Mesodermal cell (in vitro differentiated cells): ENCODE measurements at regions not wholly inside any gene's neighbourhood (a gene's known extent, or its start where the extent isn't known, plus 50 kb on each side); places are given as distances from the start of the nearest gene placed in this dataset.
A peak's percentile ranks its signal among the peaks of the same experiment; 100 is the strongest.

Source experiments
- H3K27ac ChIP-seq: 2 replicates; pipeline ENCODE4 v1.7.0; 2013; ENCODE audit warnings: mild to moderate bottlenecking, low read depth, low read length, moderate library complexity; ENCODE audit not compliant: severe bottlenecking
- H3K36me3 ChIP-seq: 2 replicates; pipeline ENCODE4 v1.7.1; 2013; ENCODE audit warnings: mild to moderate bottlenecking, low read length, moderate library complexity; ENCODE audit not compliant: control insufficient read depth, insufficient read depth
- H3K4me1 ChIP-seq: one replicate; pipeline ENCODE4 v1.7.1; 2013; ENCODE audit warnings: mild to moderate bottlenecking, low read length; ENCODE audit not compliant: insufficient read depth, control insufficient read depth, poor library complexity, severe bottlenecking
- H3K4me3 ChIP-seq: 2 replicates; pipeline ENCODE4 v1.7.0; 2013; ENCODE audit warnings: low read length, control low read depth, mild to moderate bottlenecking; ENCODE audit not compliant: insufficient read depth, poor library complexity, severe bottlenecking; ENCODE audit errors: extremely low read depth
- H3K9me3 ChIP-seq: 2 replicates; pipeline ENCODE4 v1.7.1; 2013; ENCODE audit warnings: mild to moderate bottlenecking, low read length, moderate library complexity; ENCODE audit not compliant: control insufficient read depth
- WGBS, 2 experiments: methylation state at CpG; one replicate each; pipeline ENCODE4 v1.1.5; 2013; ENCODE audit warnings: missing lambda C conversion rate in 2 of 2; ENCODE audit not compliant: insufficient coverage in 2 of 2; 5-methylcytosine and 5-hydroxymethylcytosine counted together

- Histone ChIP-seq H3K36me3 (no peaks in the 10 kb centered on the region), H3K27ac (no peak overlapping the region), H3K4me1 (peaks cover 17% of the 10 kb centered on the region), H3K4me3 (no peak overlapping the region), H3K9me3 (peaks cover 8% of the 10 kb centered on the region)
- WGBS, 2 experiments, result no CpG with 5 or more reads among the region's 1 CpG
These were observed 789.1 kb downstream of the PCDH18 start for GRCh38 chr4:136743238-136743637.

GRCh38 chr4:136742333-136742732, 790.0 kb downstream of the PCDH18 start:
- 69 to 78% methylated on average over 1 to 2 of the region's 3 CpGs for WGBS, 2 experiments
- Histone ChIP-seq H3K9me3 (peaks cover 8% of the 10 kb centered on the region), H3K4me3 (no peak overlapping the region), H3K36me3 (no peaks in the 10 kb centered on the region), H3K4me1 (peaks cover 17% of the 10 kb centered on the region), H3K27ac (peak overlapping the region; percentile 62)

- no peak overlapping the region for H3K4me3 ChIP-seq
- peak overlapping the region; percentile 62 for H3K27ac ChIP-seq
- H3K36me3 ChIP-seq, result no peaks in the 10 kb centered on the region
- H3K9me3 ChIP-seq, result peaks cover 8% of the 10 kb centered on the region
- H3K4me1 ChIP-seq, result peaks cover 17% of the 10 kb centered on the region
- WGBS, 2 experiments, result no CpG with 5 or more reads among the region's 2 CpGs
These were observed 790.8 kb downstream of the PCDH18 start for GRCh38 chr4:136741468-136741867.

GRCh38 chr4:136740326-136740725, 792.0 kb downstream of the PCDH18 start:
- Histone ChIP-seq H3K9me3 (peaks cover 8% of the 10 kb centered on the region), H3K4me1 (peaks cover 20% of the 10 kb centered on the region)
- 80% methylated on average over 1 of the region's 4 CpGs; no CpG with 5 or more reads in 1 of the 2 experiments for WGBS, 2 experiments

GRCh38 chr4:136737066-136737465, 795.2 kb downstream of the PCDH18 start:
- peaks cover 19% of the 10 kb centered on the region for H3K4me1 ChIP-seq
- no peaks in the 10 kb centered on the region for H3K9me3 ChIP-seq
- no peak overlapping the region for H3K4me3 ChIP-seq

More at GRCh38 chr4:136740326-136740725, 792.0 kb downstream of the PCDH18 start:
- Histone ChIP-seq H3K36me3 (no peaks in the 10 kb centered on the region), H3K27ac (no peak overlapping the region), H3K4me3 (no peak overlapping the region)

GRCh38 chr4:136731025-136731424, 801.3 kb downstream of the PCDH18 start:
- no peaks in the 10 kb centered on the region for H3K9me3 ChIP-seq
- H3K36me3 ChIP-seq, result no peaks in the 10 kb centered on the region

More at GRCh38 chr4:136737066-136737465, 795.2 kb downstream of the PCDH18 start:
- no peak overlapping the region for H3K27ac ChIP-seq
- H3K36me3 ChIP-seq, result no peaks in the 10 kb centered on the region

GRCh38 chr4:136725286-136726081, 806.8 kb downstream of the PCDH18 start:
- 71% methylated on average over 1 of the region's 4 CpGs; no CpG with 5 or more reads in 1 of the 2 experiments for WGBS, 2 experiments
- Histone ChIP-seq H3K9me3 (no peaks in the 10 kb centered on the region), H3K36me3 (no peaks in the 10 kb centered on the region), H3K4me1 (no peaks in the 10 kb centered on the region), H3K4me3 (no peak overlapping the region), H3K27ac (no peak overlapping the region)

More at GRCh38 chr4:136731025-136731424, 801.3 kb downstream of the PCDH18 start:
- Histone ChIP-seq H3K4me3 (no peak overlapping the region), H3K27ac (no peak overlapping the region), H3K4me1 (peaks cover 3% of the 10 kb centered on the region)

- no CpG with 5 or more reads among the region's 1 CpG for WGBS, 2 experiments
- Histone ChIP-seq H3K36me3 (no peaks in the 10 kb centered on the region), H3K4me3 (no peak overlapping the region)
These were observed 819.2 kb downstream of the PCDH18 start for GRCh38 chr4:136713140-136713539.

GRCh38 chr4:136709897-136710296, 822.4 kb downstream of the PCDH18 start:
- WGBS, 2 experiments, result 86% methylated on average over 1 of the region's 1 CpG; no CpG with 5 or more reads in 1 of the 2 experiments
- Histone ChIP-seq H3K9me3 (no peaks in the 10 kb centered on the region), H3K36me3 (no peaks in the 10 kb centered on the region), H3K27ac (no peak overlapping the region), H3K4me1 (peaks cover 4% of the 10 kb centered on the region), H3K4me3 (no peak overlapping the region)

More at GRCh38 chr4:136713140-136713539, 819.2 kb downstream of the PCDH18 start:
- peaks cover 4% of the 10 kb centered on the region for H3K4me1 ChIP-seq
- no peak overlapping the region for H3K27ac ChIP-seq
- H3K9me3 ChIP-seq, result no peaks in the 10 kb centered on the region

- H3K4me1 ChIP-seq, result no peaks in the 10 kb centered on the region
- no peaks in the 10 kb centered on the region for H3K36me3 ChIP-seq
- 100% methylated on average over 2 of the region's 7 CpGs; no CpG with 5 or more reads in 1 of the 2 experiments for WGBS, 2 experiments
- H3K27ac ChIP-seq, result no peak overlapping the region
- H3K9me3 ChIP-seq, result no peaks in the 10 kb centered on the region
- H3K4me3 ChIP-seq, result no peak overlapping the region
These were observed 825.4 kb downstream of the PCDH18 start for GRCh38 chr4:136706942-136707341.

- 86 to 93% methylated on average over 2 of the region's 3 CpGs for WGBS, 2 experiments
These were observed 832.4 kb downstream of the PCDH18 start for GRCh38 chr4:136699905-136700304.

More at GRCh38 chr4:136699905-136700304, 832.4 kb downstream of the PCDH18 start:
- no peak overlapping the region for H3K4me3 ChIP-seq
- no peaks in the 10 kb centered on the region for H3K9me3 ChIP-seq
- H3K4me1 ChIP-seq, result no peaks in the 10 kb centered on the region
- no peaks in the 10 kb centered on the region for H3K36me3 ChIP-seq
- H3K27ac ChIP-seq, result no peak overlapping the region
